ENCODE measurements at regions not wholly inside any gene's neighbourhood (a gene's known extent, or its start where the extent isn't known, plus 50 kb on each side); places are given as distances from the start of the nearest gene placed in this dataset.
A peak's percentile ranks its signal among the peaks of the same experiment; 100 is the strongest.

- Mint-ChIP-seq H3K27me3 (peaks cover 1% of the 10 kb centered on the region), H3K27ac (no peak overlapping the region), H3K4me1 (ENCODE audit: low read depth) (peaks cover 18% of the 10 kb centered on the region), H3K4me3 (no peak overlapping the region), H3K36me3 (ENCODE audit: low read depth) (no peaks in the 10 kb centered on the region), H3K9me3 (no peaks in the 10 kb centered on the region)
- no peak for ATAC-seq
- no peak for DNase-seq
- ChIA-PET POLR2A (interaction anchor here (1.7 to 2.6 kb wide), 2 partner anchors 9 to 58 kb away, joined by 5 to 7 read pairs; no protein-coding TSS in a partner anchor), CTCF (interaction anchor here (2.3 kb wide), 1 partner anchor 91 kb away, joined by 6 read pairs; no protein-coding TSS in a partner anchor)
- TF ChIP-seq CTCF (IDR thresholded peaks at IDR 0.05), result no peak
- intact Hi-C loops (cut with micrococcal nuclease), result loop anchor here (5.0 kb wide), 1 partner anchor 40 kb away; no protein-coding TSS in a partner anchor
Observed at GRCh38 chr13:77387607-77388200, 60.8 kb upstream of the MYCBP2 start.

- Mint-ChIP-seq H3K4me3 (no peak overlapping the region), H3K9me3 (no peaks in the 10 kb centered on the region), H3K27ac (no peak overlapping the region), H3K4me1 (ENCODE audit: low read depth) (peaks cover 18% of the 10 kb centered on the region), H3K27me3 (peaks cover 3% of the 10 kb centered on the region), H3K36me3 (ENCODE audit: low read depth) (no peaks in the 10 kb centered on the region)
- POLR2A ChIA-PET, result no interaction called here
- ATAC-seq (peak; percentile 48), DNase-seq (no peak)
- CTCF ChIA-PET, result no interaction called here
- intact Hi-C loops (cut with micrococcal nuclease), result loop anchor here (5.0 kb wide), 1 partner anchor 40 kb away; no protein-coding TSS in a partner anchor
- no peak for TF ChIP-seq CTCF (IDR thresholded peaks at IDR 0.05)
Observed at GRCh38 chr13:77386880-77387606, 60.1 kb upstream of the MYCBP2 start.

GRCh38 chr13:77386046-77386445 lies 59.2 kb upstream of the MYCBP2 start:
- intact Hi-C loops (cut with micrococcal nuclease), result loop anchor here (5.0 kb wide), 1 partner anchor 39 kb away; no protein-coding TSS in a partner anchor
- no peak for ATAC-seq
- H3K9me3 Mint-ChIP-seq, result no peaks in the 10 kb centered on the region

GRCh38 chr13:77384999-77385398 lies 58.1 kb upstream of the MYCBP2 start:
- ATAC-seq (no peak), DNase-seq (no peak)
- no peak overlapping the region for H3K27ac Mint-ChIP-seq
- H3K9me3 Mint-ChIP-seq, result no peaks in the 10 kb centered on the region
- no peak overlapping the region for H3K4me3 Mint-ChIP-seq
- intact Hi-C loops (cut with micrococcal nuclease), result loop anchor here (5.0 kb wide), 1 partner anchor 38 kb away; no protein-coding TSS in a partner anchor
- CTCF ChIA-PET, result interaction anchor here (1.0 kb wide), 1 partner anchor 93 kb away, joined by 5 read pairs; no protein-coding TSS in a partner anchor
- TF ChIP-seq CTCF (IDR thresholded peaks at IDR 0.05), result no peak
- H3K4me1 Mint-ChIP-seq (ENCODE audit: low read depth), result peaks cover 18% of the 10 kb centered on the region
- POLR2A ChIA-PET, result no interaction called here
- H3K27me3 Mint-ChIP-seq, result peaks cover 3% of the 10 kb centered on the region
- no peaks in the 10 kb centered on the region for H3K36me3 Mint-ChIP-seq (ENCODE audit: low read depth)

More at GRCh38 chr13:77386046-77386445, 59.2 kb upstream of the MYCBP2 start:
- H3K27ac Mint-ChIP-seq, result no peak overlapping the region
- ChIA-PET POLR2A (interaction anchor here (0.6 kb wide), 2 partner anchors 51 to 156 kb away, joined by 3 read pairs; no protein-coding TSS in a partner anchor), CTCF (interaction anchor here (0.6 to 1.0 kb wide), 2 partner anchors 39 to 92 kb away, joined by 3 to 5 read pairs; no protein-coding TSS in a partner anchor)
- DNase-seq, result no peak
- H3K36me3 Mint-ChIP-seq (ENCODE audit: low read depth), result no peaks in the 10 kb centered on the region
- H3K4me1 Mint-ChIP-seq (ENCODE audit: low read depth), result peaks cover 18% of the 10 kb centered on the region
- no peak overlapping the region for H3K4me3 Mint-ChIP-seq
- H3K27me3 Mint-ChIP-seq, result peaks cover 3% of the 10 kb centered on the region
- TF ChIP-seq CTCF (IDR thresholded peaks at IDR 0.05), result no peak

GRCh38 chr13:77383097-77383496 lies 56.2 kb upstream of the MYCBP2 start:
- peaks cover 7% of the 10 kb centered on the region for H3K4me1 Mint-ChIP-seq (ENCODE audit: low read depth)
- no peak overlapping the region for H3K4me3 Mint-ChIP-seq
- H3K36me3 Mint-ChIP-seq (ENCODE audit: low read depth), result no peaks in the 10 kb centered on the region
- H3K27ac Mint-ChIP-seq, result no peak overlapping the region
- H3K27me3 Mint-ChIP-seq, result peaks cover 3% of the 10 kb centered on the region
- no peak for TF ChIP-seq CTCF (IDR thresholded peaks at IDR 0.05)
- no peak for ATAC-seq
- POLR2A ChIA-PET, result no interaction called here
- no peaks in the 10 kb centered on the region for H3K9me3 Mint-ChIP-seq
- CTCF ChIA-PET, result no interaction called here
- DNase-seq, result no peak
- intact Hi-C loops (cut with micrococcal nuclease), result no loop called here

All from activated CD8-positive, alpha-beta T cell treated with anti-CD3 and anti-CD28 coated beads for 36 hours (primary cell).